HG03457 (cell line): ENCODE measurements at regions not wholly inside any gene's neighbourhood (a gene's known extent, or its start where the extent isn't known, plus 50 kb on each side); places are given as distances from the start of the nearest gene placed in this dataset.
"Not testable (repeated sequence)": the region's sequence is repeated elsewhere in the genome, so short reads cannot be mapped to it uniquely, and the experiment has no call there.

Experiments used
- ATAC-seq: cut with Tn5 transposase; IDR thresholded peaks from one replicate; pipeline ENCODE4 v1.9.1; 2021; ENCODE audit warnings: moderate number of reproducible peaks; ENCODE audit not compliant: unreplicated experiment

GRCh38 chr5:166906991-166907713 is 1384.3 kb upstream of the WWC1 start:
- no peak for ATAC-seq

GRCh38 chr5:166909040-166909439 is 1382.4 kb upstream of the WWC1 start:
- ATAC-seq: no peak

GRCh38 chr5:166909926-166910325 is 1381.5 kb upstream of the WWC1 start:
- ATAC-seq: no peak

GRCh38 chr5:166910995-166911394 is 1380.5 kb upstream of the WWC1 start:
- no peak for ATAC-seq

GRCh38 chr5:166916021-166916420 is 1375.4 kb upstream of the WWC1 start:
- no peak for ATAC-seq

- ATAC-seq: no peak
Measured at GRCh38 chr5:166926138-166926537, 1365.3 kb upstream of the WWC1 start.

- ATAC-seq: not testable (repeated sequence)
Measured at GRCh38 chr5:166926806-166927475, 1364.5 kb upstream of the WWC1 start.

GRCh38 chr5:166936351-166936750 is 1355.1 kb upstream of the WWC1 start:
- ATAC-seq: no peak

GRCh38 chr5:166938071-166938470 is 1353.4 kb upstream of the WWC1 start:
- ATAC-seq: no peak

- no peak for ATAC-seq
Measured at GRCh38 chr5:166942948-166943347, 1348.5 kb upstream of the WWC1 start.

- no peak for ATAC-seq
Measured at GRCh38 chr5:166947045-166947444, 1344.4 kb upstream of the WWC1 start.

- no peak for ATAC-seq
Measured at GRCh38 chr5:166948679-166949078, 1342.8 kb upstream of the WWC1 start.

GRCh38 chr5:166952048-166952447 is 1339.4 kb upstream of the WWC1 start:
- ATAC-seq: no peak

GRCh38 chr5:166957782-166958181 is 1333.7 kb upstream of the WWC1 start:
- no peak for ATAC-seq

GRCh38 chr5:166959766-166960165 is 1331.7 kb upstream of the WWC1 start:
- ATAC-seq: no peak

GRCh38 chr5:166961028-166961427 is 1330.4 kb upstream of the WWC1 start:
- no peak for ATAC-seq

- ATAC-seq: no peak
Measured at GRCh38 chr5:166961913-166962312, 1329.5 kb upstream of the WWC1 start.

GRCh38 chr5:166962461-166962860 is 1329.0 kb upstream of the WWC1 start:
- no peak for ATAC-seq

- ATAC-seq: no peak
Measured at GRCh38 chr5:166963596-166963995, 1327.8 kb upstream of the WWC1 start.

- no peak for ATAC-seq
Measured at GRCh38 chr5:166977911-166978422, 1313.5 kb upstream of the WWC1 start.

GRCh38 chr5:166979307-166979895 is 1312.0 kb upstream of the WWC1 start:
- ATAC-seq: no peak

GRCh38 chr5:166980666-166981065 is 1310.8 kb upstream of the WWC1 start:
- no peak for ATAC-seq
